Left ventricle myocardium inferior (tissue), 1 donor: ENCODE measurements at regions not wholly inside any gene's neighbourhood (a gene's known extent, or its start where the extent isn't known, plus 50 kb on each side); places are given as distances from the start of the nearest gene placed in this dataset.
"Not testable (repeated sequence)": the region's sequence is repeated elsewhere in the genome, so short reads cannot be mapped to it uniquely, and the experiment has no call there.

ENCODE experiments used
- DNase-seq: peaks from one replicate; pipeline ENCODE4 v3.0.0-alpha.2; 2020
- H3K27ac ChIP-seq: fragments of 200-600 bp; replicated peaks from 2 replicates; pipeline ENCODE4 v1.8.0; 2021
- H3K27me3 ChIP-seq: fragments of 200-600 bp; 2 replicates; pipeline ENCODE4 v1.8.0; 2021; ENCODE audit warnings: low read depth
- H3K36me3 ChIP-seq: fragments of 200-600 bp; 2 replicates; pipeline ENCODE4 v1.8.0; 2021
- H3K4me1 ChIP-seq: fragments of 200-600 bp; 2 replicates; pipeline ENCODE4 v1.8.0; 2021
- H3K4me3 ChIP-seq: fragments of 200-600 bp; 2 replicates; pipeline ENCODE4 v1.8.0; 2021; ENCODE audit warnings: mild to moderate bottlenecking, moderate library complexity
- H3K9me3 ChIP-seq: fragments of 200-600 bp; replicated peaks from 2 replicates; pipeline ENCODE4 v1.8.0; 2021
- CTCF ChIP-seq: fragments of 200-600 bp; IDR thresholded peaks from 2 replicates; pipeline ENCODE4 v1.8.0; 2021; ENCODE audit warnings: antibody characterized with exemption, mild to moderate bottlenecking, borderline replicate concordance
- intact Hi-C: fragments of 100-400 bp; cut with micrococcal nuclease; formaldehyde crosslinking; loops from one replicate; pipeline ENCODE4 v1.11.0; 2022
- donor health status: DM: no; HTN: yes; CAD: no; lungs with severe emphysema.

- H3K27ac ChIP-seq = no peak overlapping the region
- TF ChIP-seq CTCF = no peak
These were observed 1942.7 kb downstream of the PCDH9 start for GRCh38 chr13:65287405-65287804.

GRCh38 chr13:65275838-65276630, 1954.1 kb downstream of the PCDH9 start:
- Histone ChIP-seq H3K4me3 (no peak overlapping the region), H3K9me3 (peaks cover 35% of the 10 kb centered on the region), H3K36me3 (no peaks in the 10 kb centered on the region), H3K27ac (no peak overlapping the region), H3K4me1 (no peaks in the 10 kb centered on the region), H3K27me3 (no peaks in the 10 kb centered on the region)
- TF ChIP-seq CTCF = no peak
- intact Hi-C loops = no loop called here
- no peak for DNase-seq

More at GRCh38 chr13:65287405-65287804, 1942.7 kb downstream of the PCDH9 start:
- Histone ChIP-seq H3K27me3 (no peaks in the 10 kb centered on the region), H3K4me3 (no peak overlapping the region), H3K4me1 (no peaks in the 10 kb centered on the region), H3K9me3 (no peaks in the 10 kb centered on the region), H3K36me3 (no peaks in the 10 kb centered on the region)
- no peak for DNase-seq
- intact Hi-C loops = no loop called here

- H3K9me3 ChIP-seq = peaks cover 35% of the 10 kb centered on the region
- no peak for DNase-seq
- H3K4me1 ChIP-seq = no peaks in the 10 kb centered on the region
- TF ChIP-seq CTCF = no peak
- H3K27ac ChIP-seq = no peak overlapping the region
- intact Hi-C loops = no loop called here
- H3K27me3 ChIP-seq = no peaks in the 10 kb centered on the region
- H3K4me3 ChIP-seq = no peak overlapping the region
- no peaks in the 10 kb centered on the region for H3K36me3 ChIP-seq
These were observed 1955.0 kb downstream of the PCDH9 start for GRCh38 chr13:65275108-65275507.

GRCh38 chr13:65273811-65274420, 1956.2 kb downstream of the PCDH9 start:
- intact Hi-C loops, H3K36me3 ChIP-seq, H3K4me1 ChIP-seq, DNase-seq, H3K4me3 ChIP-seq, H3K27ac ChIP-seq, H3K27me3 ChIP-seq: not testable (repeated sequence)
- H3K9me3 ChIP-seq = peaks cover 35% of the 10 kb centered on the region

GRCh38 chr13:65268009-65268408, 1962.1 kb downstream of the PCDH9 start:
- no peak for TF ChIP-seq CTCF
- H3K9me3 ChIP-seq = peaks cover 8% of the 10 kb centered on the region
- DNase-seq = no peak
- H3K36me3 ChIP-seq = no peaks in the 10 kb centered on the region
- H3K27me3 ChIP-seq = no peaks in the 10 kb centered on the region
- H3K4me3 ChIP-seq = no peak overlapping the region
- H3K4me1 ChIP-seq = no peaks in the 10 kb centered on the region
- H3K27ac ChIP-seq = no peak overlapping the region
- intact Hi-C loops = no loop called here

GRCh38 chr13:65265988-65266387, 1964.1 kb downstream of the PCDH9 start:
- intact Hi-C loops = no loop called here
- no peak for TF ChIP-seq CTCF
- Histone ChIP-seq H3K27ac (no peak overlapping the region), H3K4me3 (no peak overlapping the region), H3K4me1 (no peaks in the 10 kb centered on the region), H3K36me3 (no peaks in the 10 kb centered on the region), H3K9me3 (no peaks in the 10 kb centered on the region), H3K27me3 (no peaks in the 10 kb centered on the region)
- DNase-seq = no peak
